GM12878 (cell line): ENCODE measurements at regions not wholly inside any gene's neighbourhood (a gene's known extent, or its start where the extent isn't known, plus 50 kb on each side); places are given as distances from the start of the nearest gene placed in this dataset.

ENCODE experiments used
- ATAC-seq: fragments of 200-7000 bp; cut with Tn5 transposase; 3 replicates; pipeline ENCODE4 v1.9.1; 2020; ENCODE audit warnings: mild to moderate bottlenecking, moderate library complexity
- BruUV-seq: library from RNA; stranded (reverse); fragments of 400-500 nt; replicated peaks from 2 replicates; lab custom pipeline; 2021; lab: Mats Ljungman, UMichigan
- CTCF ChIA-PET: fragments of 300-600 bp; sonication (Branson Sonifier 250); formaldehyde crosslinking; extraction: SDS; loops from one replicate; lab custom pipeline; 2021; ENCODE audit warnings: inconsistent platforms; lab: Yijun Ruan, JAX
- POLR2A ChIA-PET: fragments of 350-600 bp; formaldehyde crosslinking; extraction: SDS; loops from one replicate; lab custom pipeline; 2021; ENCODE audit warnings: inconsistent platforms; lab: Charles Lee
- RAD21 ChIA-PET: fragments of 300-600 bp; sonication (Branson Sonifier 250); formaldehyde crosslinking; loops from one replicate; lab custom pipeline; 2023; ENCODE audit warnings: antibody characterized with exemption; ENCODE audit not compliant: unreplicated experiment; lab: Charles Lee
- SMC1A ChIA-PET: fragments of 300-600 bp; sonication (Branson Sonifier 250); formaldehyde crosslinking; loops from one replicate; lab custom pipeline; 2023; ENCODE audit not compliant: unreplicated experiment, uncharacterized antibody; lab: Charles Lee
- DNase-seq: peaks from one replicate; pipeline ENCODE4 v3.0.0-alpha.2; 2011; ENCODE audit warnings: low read depth, low spot score
- FAIRE-seq: peaks from 3 replicates; lab custom pipeline; 2011; peaks lifted over from hg19 to GRCh38; lab: Jason Lieb, UNC
- H2AFZ ChIP-seq: 2 replicates; pipeline ENCODE4 v1.6.0; 2011; ENCODE audit warnings: low read depth, low read length, control low read depth; ENCODE audit not compliant: control insufficient read depth
- H3K27ac ChIP-seq: 2 replicates; pipeline ENCODE4 v1.5.1; 2011; ENCODE audit warnings: control low read depth; ENCODE audit not compliant: control insufficient read depth, insufficient read depth
- H3K27me3 ChIP-seq, 2 experiments: replicated peaks in 1 of 2; 2 replicates each; pipeline versions ENCODE4 v1.6.0 to v1.6.1; 2011; ENCODE audit warnings: low read length in 1 of 2; ENCODE audit not compliant: control insufficient read depth in 2 of 2, insufficient read depth in 2 of 2
- H3K36me3 ChIP-seq, 2 experiments: 2 replicates each; pipeline ENCODE4 v1.5.1; 2011; ENCODE audit warnings: low read length in 1 of 2; ENCODE audit not compliant: control insufficient read depth in 2 of 2, insufficient read depth in 2 of 2
- H3K4me1 ChIP-seq: 2 replicates; pipeline ENCODE4 v1.6.1; 2011; ENCODE audit warnings: mild to moderate bottlenecking, low read length, moderate library complexity, mixed read lengths; ENCODE audit not compliant: control insufficient read depth, insufficient read depth
- H3K4me2 ChIP-seq: 2 replicates; pipeline ENCODE4 v1.6.0; 2011; ENCODE audit warnings: control low read depth; ENCODE audit not compliant: control insufficient read depth, insufficient read depth
- H3K4me3 ChIP-seq: fragments of 200-600 bp; sonication (generic); 2 replicates; pipeline ENCODE4 v1.5.1; 2016
- H3K79me2 ChIP-seq: 2 replicates; pipeline ENCODE4 v1.6.0; 2011; ENCODE audit warnings: low read length; ENCODE audit not compliant: control insufficient read depth, insufficient read depth
- H3K9ac ChIP-seq: 2 replicates; pipeline ENCODE4 v1.8.0; 2011; ENCODE audit warnings: low read length, control low read depth, mixed read lengths; ENCODE audit not compliant: control insufficient read depth, insufficient read depth
- H3K9me3 ChIP-seq: replicated peaks from 3 replicates; pipeline ENCODE4 v1.5.1; 2011; ENCODE audit warnings: mild to moderate bottlenecking, low read length; ENCODE audit not compliant: control insufficient read depth, insufficient read depth
- H4K20me1 ChIP-seq: 2 replicates; pipeline ENCODE4 v1.6.0; 2011; ENCODE audit not compliant: control insufficient read depth, insufficient read depth
- BCL3 ChIP-seq: IDR thresholded peaks from 2 replicates; pipeline ENCODE4 v1.6.1; 2011; ENCODE audit warnings: borderline replicate concordance, low read depth, mild to moderate bottlenecking, moderate library complexity, low read length; ENCODE audit not compliant: insufficient read depth, poor library complexity, severe bottlenecking
- BHLHE40 ChIP-seq, 2 experiments: fragments of 450-650 bp in 1 of 2; IDR thresholded peaks; 2 replicates each; pipeline ENCODE4 v1.6.1; 2011 to 2017; ENCODE audit warnings: low read depth in 2 of 2, borderline replicate concordance in 1 of 2, improper control_type of control experiment in 1 of 2, low read length in 1 of 2, mild to moderate bottlenecking in 1 of 2
- BMI1 ChIP-seq: fragments of 450-650 bp; IDR thresholded peaks from 2 replicates; pipeline ENCODE4 v1.6.1; 2016; ENCODE audit warnings: mild to moderate bottlenecking, moderate library complexity, borderline replicate concordance
- CBFB ChIP-seq: IDR thresholded peaks from 2 replicates; pipeline ENCODE4 v1.6.1; 2016; ENCODE audit warnings: antibody characterized with exemption, low read depth
- CTCF ChIP-seq, 3 experiments: IDR thresholded peaks in 2 of 3; conservative IDR thresholded peaks in 1 of 3; 2 replicates each; pipeline ENCODE4 v1.5.1; 2011; ENCODE audit warnings: low read depth in 3 of 3, low read length in 3 of 3, mild to moderate bottlenecking in 3 of 3, control low read depth in 2 of 3, moderate library complexity in 2 of 3, inconsistent platforms in 1 of 3, mixed read lengths in 1 of 3; ENCODE audit not compliant: control insufficient read depth in 2 of 3, insufficient read depth in 1 of 3; ENCODE audit errors: extremely low read depth in 1 of 3
- ELK1 ChIP-seq: IDR thresholded peaks from 2 replicates; pipeline ENCODE4 v1.6.1; 2012; ENCODE audit warnings: low read depth, low read length, improper control_type of control experiment
- MTA2 ChIP-seq: fragments of 450-650 bp; IDR thresholded peaks from 2 replicates; pipeline ENCODE4 v1.6.1; 2016; ENCODE audit warnings: low read depth, mild to moderate bottlenecking, moderate library complexity
- NR2C1 ChIP-seq: fragments of 450-650 bp; IDR thresholded peaks from 2 replicates; pipeline ENCODE4 v1.6.1; 2017; ENCODE audit warnings: antibody characterized with exemption, mild to moderate bottlenecking, moderate library complexity
- PBX3 ChIP-seq: IDR thresholded peaks from 2 replicates; pipeline ENCODE4 v1.6.1; 2011; ENCODE audit warnings: mild to moderate bottlenecking, low read depth, low read length, moderate library complexity; ENCODE audit not compliant: insufficient replicate concordance
- TARDBP ChIP-seq: IDR thresholded peaks from 2 replicates; pipeline ENCODE4 v1.6.1; 2016; ENCODE audit warnings: borderline replicate concordance
- WGBS: methylation state at CpG from one replicate; pipeline ENCODE4 v1.1.6; 2016; ENCODE audit warnings: low lambda C conversion rate; ENCODE audit not compliant: insufficient replicate concordance, insufficient coverage; ENCODE audit errors: missing lambda C conversion rate; 5-methylcytosine and 5-hydroxymethylcytosine counted together
- in situ Hi-C: fragments of 300-500 bp; cut with MboI; formaldehyde crosslinking; loops from 9 replicates; pipeline ENCODE4 v1.14.3; 2018; ENCODE audit warnings: mixed read lengths
- intact Hi-C: fragments of 100-400 bp; cut with micrococcal nuclease; formaldehyde crosslinking; loops from one replicate; pipeline ENCODE4 v1.14.2; 2022; ENCODE audit not compliant: unreplicated experiment
- TF ChIP-seq, protein P1 (sequence below): IDR thresholded peaks from 2 replicates; pipeline ENCODE4 v1.6.1; 2012; ENCODE audit warnings: improper control_type of control experiment, low read depth, low read length; ENCODE audit not compliant: insufficient replicate concordance

GRCh38 chr12:131332224-131332623 is 378.5 kb downstream of the ADGRD1 start:
- Histone ChIP-seq H3K79me2 (no peaks in the 10 kb centered on the region), H3K9ac (no peak overlapping the region), H2AFZ (no peak overlapping the region), H3K4me3 (no peak overlapping the region), H4K20me1 (no peaks in the 10 kb centered on the region), H3K4me1 (no peaks in the 10 kb centered on the region), H3K36me3 (no peaks in the 10 kb centered on the region), H3K9me3 (no peaks in the 10 kb centered on the region), H3K4me2 (no peak overlapping the region), H3K27me3 (no peaks in the 10 kb centered on the region), H3K27ac (no peak overlapping the region)
- intact Hi-C loops: no loop called here
- WGBS: 56% methylated on average over 12 of the region's 12 CpGs
- SMC1A ChIA-PET: no interaction called here
- no peak for TF ChIP-seq BMI1
- TF ChIP-seq CTCF (IDR thresholded peaks at IDR 0.05 in 2 of 3, conservative IDR thresholded peaks at IDR 0.05 in 1 of 3; ENCODE audit: control insufficient read depth in 2 of 3, extremely low read depth in 1 of 3, insufficient read depth in 1 of 3, low read depth in 3 of 3, low read length in 3 of 3): no peak
- TF ChIP-seq PBX3: no peak
- no peak for TF ChIP-seq BCL3
- TF ChIP-seq MTA2: no peak
- TF ChIP-seq ELK1: no peak
- TF ChIP-seq, protein P1, sequence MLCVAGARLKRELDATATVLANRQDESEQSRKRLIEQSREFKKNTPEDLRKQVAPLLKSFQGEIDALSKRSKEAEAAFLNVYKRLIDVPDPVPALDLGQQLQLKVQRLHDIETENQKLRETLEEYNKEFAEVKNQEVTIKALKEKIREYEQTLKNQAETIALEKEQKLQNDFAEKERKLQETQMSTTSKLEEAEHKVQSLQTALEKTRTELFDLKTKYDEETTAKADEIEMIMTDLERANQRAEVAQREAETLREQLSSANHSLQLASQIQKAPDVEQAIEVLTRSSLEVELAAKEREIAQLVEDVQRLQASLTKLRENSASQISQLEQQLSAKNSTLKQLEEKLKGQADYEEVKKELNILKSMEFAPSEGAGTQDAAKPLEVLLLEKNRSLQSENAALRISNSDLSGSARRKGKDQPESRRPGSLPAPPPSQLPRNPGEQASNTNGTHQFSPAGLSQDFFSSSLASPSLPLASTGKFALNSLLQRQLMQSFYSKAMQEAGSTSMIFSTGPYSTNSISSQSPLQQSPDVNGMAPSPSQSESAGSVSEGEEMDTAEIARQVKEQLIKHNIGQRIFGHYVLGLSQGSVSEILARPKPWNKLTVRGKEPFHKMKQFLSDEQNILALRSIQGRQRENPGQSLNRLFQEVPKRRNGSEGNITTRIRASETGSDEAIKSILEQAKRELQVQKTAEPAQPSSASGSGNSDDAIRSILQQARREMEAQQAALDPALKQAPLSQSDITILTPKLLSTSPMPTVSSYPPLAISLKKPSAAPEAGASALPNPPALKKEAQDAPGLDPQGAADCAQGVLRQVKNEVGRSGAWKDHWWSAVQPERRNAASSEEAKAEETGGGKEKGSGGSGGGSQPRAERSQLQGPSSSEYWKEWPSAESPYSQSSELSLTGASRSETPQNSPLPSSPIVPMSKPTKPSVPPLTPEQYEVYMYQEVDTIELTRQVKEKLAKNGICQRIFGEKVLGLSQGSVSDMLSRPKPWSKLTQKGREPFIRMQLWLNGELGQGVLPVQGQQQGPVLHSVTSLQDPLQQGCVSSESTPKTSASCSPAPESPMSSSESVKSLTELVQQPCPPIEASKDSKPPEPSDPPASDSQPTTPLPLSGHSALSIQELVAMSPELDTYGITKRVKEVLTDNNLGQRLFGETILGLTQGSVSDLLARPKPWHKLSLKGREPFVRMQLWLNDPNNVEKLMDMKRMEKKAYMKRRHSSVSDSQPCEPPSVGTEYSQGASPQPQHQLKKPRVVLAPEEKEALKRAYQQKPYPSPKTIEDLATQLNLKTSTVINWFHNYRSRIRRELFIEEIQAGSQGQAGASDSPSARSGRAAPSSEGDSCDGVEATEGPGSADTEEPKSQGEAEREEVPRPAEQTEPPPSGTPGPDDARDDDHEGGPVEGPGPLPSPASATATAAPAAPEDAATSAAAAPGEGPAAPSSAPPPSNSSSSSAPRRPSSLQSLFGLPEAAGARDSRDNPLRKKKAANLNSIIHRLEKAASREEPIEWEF: no peak
- TF ChIP-seq CBFB: no peak
- TF ChIP-seq BHLHE40 (IDR thresholded peaks at IDR 0.05; ENCODE audit: borderline replicate concordance in 1 of 2, low read depth in 2 of 2, low read length in 1 of 2): no peak
- TF ChIP-seq NR2C1: no peak
- TF ChIP-seq TARDBP: no peak
- in situ Hi-C loops: loop anchor here (5.0 kb wide), 1 partner anchor 295 kb away; no protein-coding TSS in a partner anchor
- DNase-seq (no peak), FAIRE-seq (no peak), ATAC-seq (no peak)
- CTCF ChIA-PET: no interaction called here
- POLR2A ChIA-PET: no interaction called here
- RAD21 ChIA-PET: no interaction called here
- no TSS peak for BruUV-seq
